ENCODE measurements at regions not wholly inside any gene's neighbourhood (a gene's known extent, or its start where the extent isn't known, plus 50 kb on each side); places are given as distances from the start of the nearest gene placed in this dataset.

DNA sequence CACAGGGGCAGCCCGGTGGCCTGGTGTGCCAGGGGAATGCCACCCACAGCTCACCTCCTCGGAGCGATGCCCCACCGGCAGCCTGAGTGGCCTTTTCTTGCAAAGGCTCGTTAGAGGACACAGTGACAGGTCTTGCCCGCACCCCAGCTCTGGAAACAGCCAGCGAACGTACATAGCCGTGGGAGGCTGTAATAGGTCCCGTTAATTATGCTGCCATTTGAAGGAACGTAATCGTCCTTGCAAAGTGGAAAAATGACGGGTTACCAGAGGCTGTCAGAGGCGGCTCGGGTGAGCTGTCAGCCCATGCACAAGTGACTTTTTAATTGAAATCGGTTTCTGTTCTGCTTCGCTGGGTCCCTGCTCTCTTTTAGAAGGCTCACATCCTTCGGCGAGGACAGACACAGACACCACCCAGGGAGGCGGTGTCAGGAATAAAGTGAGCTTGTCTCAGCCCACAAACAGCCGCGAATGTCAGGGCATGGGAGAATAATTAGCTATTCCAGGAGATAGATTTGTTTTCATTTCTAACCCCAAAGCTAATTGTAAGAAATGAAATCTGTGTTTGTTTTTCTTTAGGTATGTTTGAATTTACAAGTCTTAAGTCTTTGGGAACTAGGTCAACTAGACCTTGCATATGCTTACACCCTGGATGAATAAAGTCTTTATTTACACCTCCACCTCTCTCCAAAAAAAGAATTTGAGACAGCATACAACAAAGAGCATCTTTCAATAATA, 77.2 kb upstream of the RFLNA start:
- TF ChIP-seq EZH2 (IDR thresholded peaks at IDR 0.05; ENCODE audit: low read length) = no peak
- TF ChIP-seq, protein P1, sequence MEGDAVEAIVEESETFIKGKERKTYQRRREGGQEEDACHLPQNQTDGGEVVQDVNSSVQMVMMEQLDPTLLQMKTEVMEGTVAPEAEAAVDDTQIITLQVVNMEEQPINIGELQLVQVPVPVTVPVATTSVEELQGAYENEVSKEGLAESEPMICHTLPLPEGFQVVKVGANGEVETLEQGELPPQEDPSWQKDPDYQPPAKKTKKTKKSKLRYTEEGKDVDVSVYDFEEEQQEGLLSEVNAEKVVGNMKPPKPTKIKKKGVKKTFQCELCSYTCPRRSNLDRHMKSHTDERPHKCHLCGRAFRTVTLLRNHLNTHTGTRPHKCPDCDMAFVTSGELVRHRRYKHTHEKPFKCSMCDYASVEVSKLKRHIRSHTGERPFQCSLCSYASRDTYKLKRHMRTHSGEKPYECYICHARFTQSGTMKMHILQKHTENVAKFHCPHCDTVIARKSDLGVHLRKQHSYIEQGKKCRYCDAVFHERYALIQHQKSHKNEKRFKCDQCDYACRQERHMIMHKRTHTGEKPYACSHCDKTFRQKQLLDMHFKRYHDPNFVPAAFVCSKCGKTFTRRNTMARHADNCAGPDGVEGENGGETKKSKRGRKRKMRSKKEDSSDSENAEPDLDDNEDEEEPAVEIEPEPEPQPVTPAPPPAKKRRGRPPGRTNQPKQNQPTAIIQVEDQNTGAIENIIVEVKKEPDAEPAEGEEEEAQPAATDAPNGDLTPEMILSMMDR (optimal IDR thresholded peaks at IDR 0.05 in 1 of 3, IDR thresholded peaks at IDR 0.05 in 1 of 3, conservative IDR thresholded peaks at IDR 0.05 in 1 of 3; ENCODE audit: extremely low read depth in 1 of 3, insufficient read depth in 2 of 3, low read length in 3 of 3) = no peak

Measured in keratinocyte (primary cell).